ENCODE measurements at regions not wholly inside any gene's neighbourhood (a gene's known extent, or its start where the extent isn't known, plus 50 kb on each side); places are given as distances from the start of the nearest gene placed in this dataset.

GRCh38 chr10:6868036-6868725 lies 288.1 kb upstream of the PRKCQ start:
- TF ChIP-seq TCF12 (IDR thresholded peaks at IDR 0.05; ENCODE audit: low read depth): no peak
- TF ChIP-seq TAF1 (IDR thresholded peaks at IDR 0.05; ENCODE audit: low read depth): no peak
- TF ChIP-seq ZBTB7A (IDR thresholded peaks at IDR 0.05; ENCODE audit: low read depth): no peak
- no peak for TF ChIP-seq YY1 (IDR thresholded peaks at IDR 0.05; ENCODE audit: low read depth)
- no peak for TF ChIP-seq EP300 (IDR thresholded peaks at IDR 0.05; ENCODE audit: borderline replicate concordance)
- no peak for TF ChIP-seq RAD21 (IDR thresholded peaks at IDR 0.05; ENCODE audit: low read depth)
- TF ChIP-seq NFIC (IDR thresholded peaks at IDR 0.05): no peak
- TF ChIP-seq, protein P1, sequence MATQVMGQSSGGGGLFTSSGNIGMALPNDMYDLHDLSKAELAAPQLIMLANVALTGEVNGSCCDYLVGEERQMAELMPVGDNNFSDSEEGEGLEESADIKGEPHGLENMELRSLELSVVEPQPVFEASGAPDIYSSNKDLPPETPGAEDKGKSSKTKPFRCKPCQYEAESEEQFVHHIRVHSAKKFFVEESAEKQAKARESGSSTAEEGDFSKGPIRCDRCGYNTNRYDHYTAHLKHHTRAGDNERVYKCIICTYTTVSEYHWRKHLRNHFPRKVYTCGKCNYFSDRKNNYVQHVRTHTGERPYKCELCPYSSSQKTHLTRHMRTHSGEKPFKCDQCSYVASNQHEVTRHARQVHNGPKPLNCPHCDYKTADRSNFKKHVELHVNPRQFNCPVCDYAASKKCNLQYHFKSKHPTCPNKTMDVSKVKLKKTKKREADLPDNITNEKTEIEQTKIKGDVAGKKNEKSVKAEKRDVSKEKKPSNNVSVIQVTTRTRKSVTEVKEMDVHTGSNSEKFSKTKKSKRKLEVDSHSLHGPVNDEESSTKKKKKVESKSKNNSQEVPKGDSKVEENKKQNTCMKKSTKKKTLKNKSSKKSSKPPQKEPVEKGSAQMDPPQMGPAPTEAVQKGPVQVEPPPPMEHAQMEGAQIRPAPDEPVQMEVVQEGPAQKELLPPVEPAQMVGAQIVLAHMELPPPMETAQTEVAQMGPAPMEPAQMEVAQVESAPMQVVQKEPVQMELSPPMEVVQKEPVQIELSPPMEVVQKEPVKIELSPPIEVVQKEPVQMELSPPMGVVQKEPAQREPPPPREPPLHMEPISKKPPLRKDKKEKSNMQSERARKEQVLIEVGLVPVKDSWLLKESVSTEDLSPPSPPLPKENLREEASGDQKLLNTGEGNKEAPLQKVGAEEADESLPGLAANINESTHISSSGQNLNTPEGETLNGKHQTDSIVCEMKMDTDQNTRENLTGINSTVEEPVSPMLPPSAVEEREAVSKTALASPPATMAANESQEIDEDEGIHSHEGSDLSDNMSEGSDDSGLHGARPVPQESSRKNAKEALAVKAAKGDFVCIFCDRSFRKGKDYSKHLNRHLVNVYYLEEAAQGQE (IDR thresholded peaks at IDR 0.05; ENCODE audit: low read depth): no peak
- no peak for TF ChIP-seq FOXM1 (IDR thresholded peaks at IDR 0.05; ENCODE audit: borderline replicate concordance, low read depth)
- no peak for TF ChIP-seq EGR1 (IDR thresholded peaks at IDR 0.05)
- TF ChIP-seq CEBPB (IDR thresholded peaks at IDR 0.05): no peak
- no peak for TF ChIP-seq CREB1 (IDR thresholded peaks at IDR 0.05; ENCODE audit: low read depth)

Measured in Ishikawa (cell line).